Activated CD8-positive, alpha-beta memory T cell treated with anti-CD3 and anti-CD28 coated beads for 36 hours (primary cell): ENCODE measurements at regions not wholly inside any gene's neighbourhood (a gene's known extent, or its start where the extent isn't known, plus 50 kb on each side); places are given as distances from the start of the nearest gene placed in this dataset.

ENCODE experiments used
- CTCF ChIA-PET: fragments of 350-600 bp; sonication (Branson Sonifier 250); formaldehyde crosslinking; loops from one replicate; lab custom pipeline; 2021; ENCODE audit warnings: antibody characterized with exemption; lab: Charles Lee
- POLR2A ChIA-PET: fragments of 350-600 bp; sonication (Branson Sonifier 250); formaldehyde crosslinking; loops from one replicate; lab custom pipeline; 2021; ENCODE audit warnings: antibody characterized with exemption; lab: Charles Lee

GRCh38 chr10:88023676-88024075 is 160.3 kb downstream of the PTEN start:
- POLR2A ChIA-PET: no interaction called here
- CTCF ChIA-PET: interaction anchor here (0.7 kb wide), 1 partner anchor 15 kb away, joined by 3 read pairs; no protein-coding TSS in a partner anchor

GRCh38 chr10:88026031-88026430 is 162.6 kb downstream of the PTEN start:
- ChIA-PET CTCF (interaction anchor here (1.3 kb wide), 1 partner anchor 16 kb away, joined by 3 read pairs; no protein-coding TSS in a partner anchor), POLR2A (no interaction called here)

- CTCF ChIA-PET: no interaction called here
- POLR2A ChIA-PET: no interaction called here
Measured at GRCh38 chr10:88027570-88027969, 164.1 kb downstream of the PTEN start.

- POLR2A ChIA-PET: no interaction called here
- CTCF ChIA-PET: no interaction called here
Measured at GRCh38 chr10:88028072-88028471, 164.6 kb downstream of the PTEN start.

- ChIA-PET CTCF (no interaction called here), POLR2A (no interaction called here)
Measured at GRCh38 chr10:88028654-88029053, 165.2 kb downstream of the PTEN start.

GRCh38 chr10:88032566-88032965 is 169.1 kb downstream of the PTEN start:
- CTCF ChIA-PET: no interaction called here
- POLR2A ChIA-PET: no interaction called here

- ChIA-PET POLR2A (no interaction called here), CTCF (no interaction called here)
Measured at GRCh38 chr10:88033385-88033784, 170.0 kb downstream of the PTEN start.

- CTCF ChIA-PET: no interaction called here
- POLR2A ChIA-PET: no interaction called here
Measured at GRCh38 chr10:88033793-88034192, 170.4 kb downstream of the PTEN start.

- CTCF ChIA-PET: no interaction called here
- POLR2A ChIA-PET: no interaction called here
Measured at GRCh38 chr10:88036126-88036525, 172.7 kb downstream of the PTEN start.

- POLR2A ChIA-PET: no interaction called here
Measured at GRCh38 chr10:88037623-88038022, 174.2 kb downstream of the PTEN start.

GRCh38 chr10:88038268-88038667 is 174.8 kb downstream of the PTEN start:
- ChIA-PET POLR2A (no interaction called here), CTCF (interaction anchor here (0.7 kb wide), 1 partner anchor 11 kb away, joined by 4 read pairs; no protein-coding TSS in a partner anchor)

More at GRCh38 chr10:88037623-88038022, 174.2 kb downstream of the PTEN start:
- CTCF ChIA-PET: no interaction called here

GRCh38 chr10:88039496-88040200 is 176.2 kb downstream of the PTEN start:
- ChIA-PET CTCF (no interaction called here), POLR2A (no interaction called here)

GRCh38 chr10:88041243-88042159 is 178.1 kb downstream of the PTEN start:
- POLR2A ChIA-PET: no interaction called here
- CTCF ChIA-PET: interaction anchor here (1.1 kb wide), 1 partner anchor 15 kb away, joined by 3 read pairs; no protein-coding TSS in a partner anchor

- POLR2A ChIA-PET: no interaction called here
- CTCF ChIA-PET: interaction anchor here (1.1 kb wide), 1 partner anchor 16 kb away, joined by 3 read pairs; no protein-coding TSS in a partner anchor
Measured at GRCh38 chr10:88042160-88043100, 179.0 kb downstream of the PTEN start.

GRCh38 chr10:88045096-88045495 is 181.7 kb downstream of the PTEN start:
- ChIA-PET CTCF (no interaction called here), POLR2A (no interaction called here)

- POLR2A ChIA-PET: no interaction called here
- CTCF ChIA-PET: no interaction called here
Measured at GRCh38 chr10:88045656-88046415, 182.4 kb downstream of the PTEN start.

- ChIA-PET POLR2A (no interaction called here), CTCF (no interaction called here)
Measured at GRCh38 chr10:88047579-88047978, 184.2 kb downstream of the PTEN start.

GRCh38 chr10:88048312-88048711 is 184.9 kb downstream of the PTEN start:
- ChIA-PET CTCF (no interaction called here), POLR2A (no interaction called here)
